ENCODE measurements at regions not wholly inside any gene's neighbourhood (a gene's known extent, or its start where the extent isn't known, plus 50 kb on each side); places are given as distances from the start of the nearest gene placed in this dataset.
"Not testable (repeated sequence)": the region's sequence is repeated elsewhere in the genome, so short reads cannot be mapped to it uniquely, and the experiment has no call there.

GRCh38 chr5:56732121-56732520 is 83.2 kb upstream of the MAP3K1 start:
- DNase-seq (ENCODE audit: low spot score) = no peak

GRCh38 chr5:56731473-56731872 is 83.9 kb upstream of the MAP3K1 start:
- not testable (repeated sequence) for DNase-seq (ENCODE audit: low spot score)

- DNase-seq (ENCODE audit: low spot score) = no peak
Observed at GRCh38 chr5:56729488-56729887, 85.9 kb upstream of the MAP3K1 start.

GRCh38 chr5:56725711-56726411 is 89.5 kb upstream of the MAP3K1 start:
- DNase-seq (ENCODE audit: low spot score) = no peak

GRCh38 chr5:56724857-56725256 is 90.5 kb upstream of the MAP3K1 start:
- not testable (repeated sequence) for DNase-seq (ENCODE audit: low spot score)

- DNase-seq (ENCODE audit: low spot score) = no peak
Observed at GRCh38 chr5:56722317-56722716, 93.0 kb upstream of the MAP3K1 start.

- DNase-seq (ENCODE audit: low spot score) = no peak
Observed at GRCh38 chr5:56717253-56717987, 97.9 kb upstream of the MAP3K1 start.

- no peak for DNase-seq (ENCODE audit: low spot score)
Observed at GRCh38 chr5:56715986-56716385, 99.4 kb upstream of the MAP3K1 start.

- no peak for DNase-seq (ENCODE audit: low spot score)
Observed at GRCh38 chr5:56712895-56713591, 102.3 kb upstream of the MAP3K1 start.

GRCh38 chr5:56710826-56711590 is 104.3 kb upstream of the MAP3K1 start:
- DNase-seq (ENCODE audit: low spot score) = no peak

- no peak for DNase-seq (ENCODE audit: low spot score)
Observed at GRCh38 chr5:56706504-56706903, 108.8 kb upstream of the MAP3K1 start.

- DNase-seq (ENCODE audit: low spot score) = no peak
Observed at GRCh38 chr5:56705217-56705616, 110.1 kb upstream of the MAP3K1 start.

GRCh38 chr5:56703952-56704351 is 111.4 kb upstream of the MAP3K1 start:
- no peak for DNase-seq (ENCODE audit: low spot score)

- no peak for DNase-seq (ENCODE audit: low spot score)
Observed at GRCh38 chr5:56700711-56701110, 114.6 kb upstream of the MAP3K1 start.

- no peak for DNase-seq (ENCODE audit: low spot score)
Observed at GRCh38 chr5:56699538-56699937, 115.8 kb upstream of the MAP3K1 start.

- DNase-seq (ENCODE audit: low spot score) = no peak
Observed at GRCh38 chr5:56698463-56699381, 116.6 kb upstream of the MAP3K1 start.

- no peak for DNase-seq (ENCODE audit: low spot score)
Observed at GRCh38 chr5:56696900-56697299, 118.4 kb upstream of the MAP3K1 start.

- DNase-seq (ENCODE audit: low spot score) = no peak
Observed at GRCh38 chr5:56693220-56693579, 122.1 kb upstream of the MAP3K1 start.

GRCh38 chr5:56692359-56693219 is 122.8 kb upstream of the MAP3K1 start:
- no peak for DNase-seq (ENCODE audit: low spot score)

GRCh38 chr5:56688402-56688801 is 126.9 kb upstream of the MAP3K1 start:
- no peak for DNase-seq (ENCODE audit: low spot score)

Measured in HuH-7 (cell line).